ENCODE measurements at regions not wholly inside any gene's neighbourhood (a gene's known extent, or its start where the extent isn't known, plus 50 kb on each side); places are given as distances from the start of the nearest gene placed in this dataset.

DNA sequence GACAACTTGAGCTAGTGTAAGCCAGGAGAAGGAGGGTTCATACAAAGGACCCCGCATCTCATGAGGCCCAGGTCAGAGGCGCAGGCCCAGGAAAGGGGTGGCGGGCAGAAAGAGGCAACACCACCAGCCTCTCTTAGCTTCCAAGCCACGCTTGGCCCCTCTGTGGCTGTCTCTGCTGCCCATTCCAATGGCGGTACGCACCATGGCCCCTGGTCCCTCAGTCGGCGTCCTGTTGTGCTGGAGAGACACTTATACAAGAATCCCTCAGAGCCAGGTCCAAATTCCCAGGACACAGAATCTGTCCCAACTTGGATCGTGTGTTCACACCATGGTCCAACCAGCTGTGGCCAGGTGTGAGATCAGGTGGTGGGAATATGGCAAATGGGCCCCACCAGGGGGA is 127.0 kb upstream of the CDH4 start:
- ATAC-seq (no peak), DNase-seq (no peak)
- Histone ChIP-seq H3K9me3 (no peaks in the 10 kb centered on the region), H3K36me3 (ENCODE audit: low read depth) (no peaks in the 10 kb centered on the region), H3K4me3 (no peak overlapping the region), H3K4me1 (ENCODE audit: low read depth) (no peaks in the 10 kb centered on the region)
- TF ChIP-seq, protein P1, sequence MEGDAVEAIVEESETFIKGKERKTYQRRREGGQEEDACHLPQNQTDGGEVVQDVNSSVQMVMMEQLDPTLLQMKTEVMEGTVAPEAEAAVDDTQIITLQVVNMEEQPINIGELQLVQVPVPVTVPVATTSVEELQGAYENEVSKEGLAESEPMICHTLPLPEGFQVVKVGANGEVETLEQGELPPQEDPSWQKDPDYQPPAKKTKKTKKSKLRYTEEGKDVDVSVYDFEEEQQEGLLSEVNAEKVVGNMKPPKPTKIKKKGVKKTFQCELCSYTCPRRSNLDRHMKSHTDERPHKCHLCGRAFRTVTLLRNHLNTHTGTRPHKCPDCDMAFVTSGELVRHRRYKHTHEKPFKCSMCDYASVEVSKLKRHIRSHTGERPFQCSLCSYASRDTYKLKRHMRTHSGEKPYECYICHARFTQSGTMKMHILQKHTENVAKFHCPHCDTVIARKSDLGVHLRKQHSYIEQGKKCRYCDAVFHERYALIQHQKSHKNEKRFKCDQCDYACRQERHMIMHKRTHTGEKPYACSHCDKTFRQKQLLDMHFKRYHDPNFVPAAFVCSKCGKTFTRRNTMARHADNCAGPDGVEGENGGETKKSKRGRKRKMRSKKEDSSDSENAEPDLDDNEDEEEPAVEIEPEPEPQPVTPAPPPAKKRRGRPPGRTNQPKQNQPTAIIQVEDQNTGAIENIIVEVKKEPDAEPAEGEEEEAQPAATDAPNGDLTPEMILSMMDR (IDR thresholded peaks at IDR 0.05), result no peak
- intact Hi-C loops (cut with DNase I, micrococcal nuclease), result no loop called here

DNA sequence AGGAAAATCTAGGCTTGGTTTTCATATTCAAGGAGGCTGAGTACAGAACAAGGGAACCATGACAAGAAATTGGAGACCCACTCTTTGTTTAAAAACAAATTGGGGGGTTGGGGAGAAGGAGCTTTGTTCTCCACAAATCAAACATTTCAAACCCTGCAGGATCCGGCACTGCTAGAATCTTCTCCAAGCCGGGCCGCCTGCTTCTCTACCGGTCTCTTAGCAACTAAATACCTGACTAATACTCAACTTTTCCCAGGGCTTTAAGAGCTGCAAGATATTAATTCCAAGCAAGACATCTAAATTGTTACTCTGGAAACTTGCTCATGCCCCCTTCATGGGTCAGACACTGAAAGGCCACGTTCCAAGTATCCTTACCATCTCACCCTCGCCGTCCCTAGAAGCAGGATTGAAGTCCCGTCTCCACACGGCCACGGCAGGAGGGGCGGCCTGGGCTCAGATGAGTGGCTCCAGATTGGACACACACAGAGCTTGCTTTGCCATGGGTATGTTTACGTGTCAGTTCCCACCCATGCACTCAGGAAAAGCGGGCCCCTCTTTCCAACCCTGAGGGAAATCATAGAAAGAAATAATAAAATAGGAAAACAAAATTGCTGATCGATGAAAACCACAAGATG is 126.4 kb upstream of the CDH4 start:
- Histone ChIP-seq H3K4me1 (ENCODE audit: low read depth) (no peaks in the 10 kb centered on the region), H3K36me3 (ENCODE audit: low read depth) (no peaks in the 10 kb centered on the region), H3K9me3 (no peaks in the 10 kb centered on the region), H3K4me3 (no peak overlapping the region)
- DNase-seq (no peak), ATAC-seq (no peak)
- TF ChIP-seq, protein P1 (IDR thresholded peaks at IDR 0.05), result no peak
- intact Hi-C loops (cut with DNase I, micrococcal nuclease), result no loop called here

DNA sequence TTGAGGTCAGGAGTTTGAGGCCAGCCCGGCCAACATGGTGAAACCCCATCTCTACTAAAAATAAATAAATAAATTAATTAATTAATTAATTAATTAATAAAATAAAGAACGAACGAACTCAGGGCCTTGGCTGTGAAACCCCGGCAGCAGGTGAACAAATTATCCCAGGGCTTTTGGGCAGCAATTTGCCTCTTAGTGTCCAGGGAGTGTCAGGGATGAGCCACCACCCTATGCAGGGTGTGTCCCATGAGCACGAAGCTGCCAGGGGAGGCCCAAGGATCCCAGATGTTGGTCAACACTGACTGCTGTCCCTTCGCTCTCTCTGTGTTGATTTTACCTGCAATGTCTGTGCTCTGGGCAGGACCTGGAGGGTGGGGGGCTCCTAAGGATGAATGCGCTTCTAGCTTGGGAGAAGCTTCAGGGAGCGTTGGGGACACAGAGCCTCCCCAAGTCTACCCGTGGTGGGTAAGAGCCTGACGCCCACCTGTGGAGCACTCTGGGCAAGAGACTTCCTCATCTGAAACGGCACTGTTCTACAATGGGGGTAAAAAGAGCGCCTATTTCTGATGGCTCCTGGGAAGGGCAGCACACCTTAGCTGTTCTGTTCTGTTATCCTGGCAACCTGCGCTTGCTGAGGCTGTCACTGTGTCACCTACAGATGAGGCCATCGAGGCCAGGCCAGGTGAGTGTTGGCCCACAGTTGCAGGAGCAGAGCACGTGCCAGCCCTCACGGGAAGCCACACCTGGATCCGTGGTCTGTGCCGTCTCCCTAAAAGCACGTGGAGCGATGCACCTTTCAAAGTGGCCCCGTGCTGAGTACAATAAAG is 125.5 kb upstream of the CDH4 start:
- Histone ChIP-seq H3K4me3 (no peak overlapping the region), H3K9me3 (no peaks in the 10 kb centered on the region), H3K36me3 (ENCODE audit: low read depth) (no peaks in the 10 kb centered on the region), H3K4me1 (ENCODE audit: low read depth) (no peaks in the 10 kb centered on the region)
- intact Hi-C loops (cut with DNase I, micrococcal nuclease), result no loop called here
- TF ChIP-seq, protein P1 (IDR thresholded peaks at IDR 0.05), result no peak
- DNase-seq (no peak), ATAC-seq (no peak)

DNA sequence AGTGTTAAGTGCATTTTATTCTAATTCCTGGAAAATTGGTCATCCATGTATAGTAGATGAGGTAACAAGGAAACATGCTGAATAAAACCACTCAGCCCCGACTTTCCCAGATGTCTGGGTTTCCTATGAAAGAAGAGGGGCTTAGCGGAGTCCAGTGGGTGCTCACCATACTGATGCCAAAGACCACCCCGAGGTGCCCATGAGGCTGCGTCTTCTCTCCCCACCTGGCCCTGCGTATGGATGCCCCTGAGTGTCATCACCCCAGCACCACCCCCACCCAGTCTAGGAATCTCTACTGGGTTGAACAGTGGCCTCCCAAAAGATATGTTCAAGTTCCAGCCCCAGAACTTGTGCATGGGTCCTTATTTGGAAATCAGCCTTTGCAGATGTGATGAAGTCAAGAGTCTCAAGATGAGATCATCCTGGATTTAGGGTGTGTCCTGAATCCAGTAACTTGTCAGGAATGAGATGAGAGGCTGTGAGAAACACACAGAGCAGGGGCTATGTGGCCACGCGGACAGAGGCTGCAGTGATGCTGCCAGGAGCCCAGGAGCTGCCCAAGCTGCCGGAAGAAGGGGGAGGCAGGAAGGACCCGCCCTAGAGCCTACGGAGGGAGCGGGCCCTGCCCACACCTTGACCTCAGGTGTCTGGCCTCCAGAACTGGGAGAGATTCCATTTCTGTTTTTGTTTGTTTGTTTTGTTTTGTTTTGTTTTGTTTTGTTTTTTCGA is 124.6 kb upstream of the CDH4 start:
- TF ChIP-seq, protein P1 (IDR thresholded peaks at IDR 0.05), result no peak
- Histone ChIP-seq H3K4me3 (no peak overlapping the region), H3K4me1 (ENCODE audit: low read depth) (no peaks in the 10 kb centered on the region), H3K36me3 (ENCODE audit: low read depth) (no peaks in the 10 kb centered on the region), H3K9me3 (no peaks in the 10 kb centered on the region)
- ATAC-seq, result no peak
- intact Hi-C loops (cut with DNase I, micrococcal nuclease), result no loop called here
- no peak for DNase-seq

DNA sequence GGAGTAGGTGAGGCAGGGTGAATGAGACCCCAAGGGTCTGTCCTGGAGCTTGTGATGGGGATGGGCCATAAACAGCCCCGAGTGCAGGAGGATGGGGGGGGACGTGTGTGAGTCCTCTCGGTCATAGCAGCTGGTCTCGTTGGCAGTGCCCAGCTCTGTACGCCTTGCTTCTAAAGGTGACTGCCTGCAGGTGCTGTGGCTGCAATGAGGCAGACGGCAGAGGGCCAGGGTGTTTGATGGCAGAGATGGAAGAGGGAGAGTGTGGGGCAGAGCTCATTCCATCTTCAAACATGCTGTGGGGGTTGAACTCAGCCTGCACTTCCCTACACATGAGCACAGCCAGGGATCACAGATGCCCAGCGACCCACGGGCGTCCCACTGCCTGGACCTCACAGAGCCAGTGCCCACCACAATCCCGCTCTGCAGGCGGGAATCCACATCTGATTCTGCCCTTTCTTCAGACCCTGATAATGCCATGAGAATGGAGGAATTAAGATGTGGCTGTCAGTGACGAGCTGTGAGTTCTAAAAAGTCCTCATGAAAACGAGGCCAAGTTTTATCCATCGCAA is 123.3 kb upstream of the CDH4 start:
- Histone ChIP-seq H3K4me1 (ENCODE audit: low read depth) (no peaks in the 10 kb centered on the region), H3K36me3 (ENCODE audit: low read depth) (no peaks in the 10 kb centered on the region), H3K4me3 (no peak overlapping the region), H3K9me3 (no peaks in the 10 kb centered on the region)
- TF ChIP-seq, protein P1 (IDR thresholded peaks at IDR 0.05), result no peak
- intact Hi-C loops (cut with DNase I, micrococcal nuclease), result no loop called here
- ATAC-seq (no peak), DNase-seq (no peak)
